Posterior cingulate gyrus (tissue), 11 donors: ENCODE measurements at regions not wholly inside any gene's neighbourhood (a gene's known extent, or its start where the extent isn't known, plus 50 kb on each side); places are given as distances from the start of the nearest gene placed in this dataset.

ENCODE experiments used
- DNase-seq, 10 donors: peaks; one replicate each; pipeline versions ENCODE4 v3.0.0 to v3.0.0-alpha.2; 2020 to 2021; ENCODE audit warnings: mixed read lengths in 3 of 10
- intact Hi-C: fragments of 100-400 bp; cut with DNase I; formaldehyde crosslinking; loops from one replicate; pipeline ENCODE4 v1.15.1; 2023

DNA sequence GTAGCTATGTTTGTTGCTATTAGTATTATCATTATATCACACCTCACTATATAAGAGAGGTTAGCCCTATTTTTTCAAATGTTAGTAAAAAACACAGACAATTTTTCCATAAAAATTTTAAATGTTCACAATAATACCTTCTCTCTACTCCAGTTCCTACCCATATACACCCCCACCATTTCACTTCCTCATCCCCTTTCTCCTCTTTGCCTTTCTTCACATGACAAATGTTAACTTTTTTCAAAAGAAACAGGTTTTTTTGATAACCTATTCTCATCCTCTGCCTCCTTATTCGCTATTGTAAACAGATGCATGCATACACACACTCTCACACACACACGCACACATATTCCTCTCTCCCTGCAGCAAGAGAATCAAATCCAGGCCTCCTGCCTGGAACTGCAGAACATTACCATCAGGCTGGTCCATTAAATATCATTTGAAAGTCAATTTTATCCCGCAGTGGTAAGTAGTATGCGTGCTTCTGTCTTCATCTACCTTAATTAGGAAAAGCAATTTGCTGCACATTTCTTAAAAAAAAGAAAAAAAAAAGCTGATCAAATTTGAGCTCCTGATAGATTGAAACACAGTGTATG lies 55.5 kb downstream of the MID1IP1 start:
- intact Hi-C loops = no loop called here
- no peak for DNase-seq

DNA sequence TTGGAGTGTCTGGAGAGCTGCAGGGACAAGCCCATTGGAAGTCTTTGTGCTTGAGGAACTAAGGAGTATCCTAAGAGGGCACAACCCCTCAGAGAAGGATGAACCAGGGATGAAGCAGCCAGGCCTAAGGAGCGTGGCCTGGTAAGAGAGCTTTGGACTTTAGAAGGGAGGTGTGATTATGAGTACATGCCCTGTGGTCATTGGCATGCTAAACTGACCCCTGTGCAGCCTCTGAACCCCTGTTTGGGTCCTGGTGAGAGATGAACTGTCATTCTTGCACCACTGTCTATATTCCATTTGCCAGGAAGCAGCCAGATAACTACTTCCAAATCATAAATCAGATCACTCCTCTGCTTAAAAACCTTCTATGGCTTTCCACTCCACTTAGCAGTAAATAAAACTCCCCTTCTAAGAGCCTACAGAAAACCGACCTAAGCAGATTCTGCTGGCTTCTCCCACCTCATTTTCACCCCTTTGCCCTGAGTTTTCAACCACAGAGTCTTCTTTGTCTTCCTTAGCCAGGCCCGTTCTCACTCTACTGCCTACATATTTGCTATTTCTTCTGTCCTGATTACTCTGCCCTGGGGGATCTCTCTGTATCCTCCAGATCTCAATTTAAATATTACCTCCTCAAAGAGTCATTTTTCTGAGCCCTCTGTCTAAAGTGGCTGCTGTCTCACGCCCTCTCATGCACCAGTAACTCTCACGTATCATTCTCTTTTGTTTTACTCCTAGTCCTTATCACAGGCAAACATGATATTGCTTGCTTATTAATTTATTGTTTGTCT lies 56.7 kb downstream of the MID1IP1 start:
- DNase-seq = no peak
- intact Hi-C loops = no loop called here

DNA sequence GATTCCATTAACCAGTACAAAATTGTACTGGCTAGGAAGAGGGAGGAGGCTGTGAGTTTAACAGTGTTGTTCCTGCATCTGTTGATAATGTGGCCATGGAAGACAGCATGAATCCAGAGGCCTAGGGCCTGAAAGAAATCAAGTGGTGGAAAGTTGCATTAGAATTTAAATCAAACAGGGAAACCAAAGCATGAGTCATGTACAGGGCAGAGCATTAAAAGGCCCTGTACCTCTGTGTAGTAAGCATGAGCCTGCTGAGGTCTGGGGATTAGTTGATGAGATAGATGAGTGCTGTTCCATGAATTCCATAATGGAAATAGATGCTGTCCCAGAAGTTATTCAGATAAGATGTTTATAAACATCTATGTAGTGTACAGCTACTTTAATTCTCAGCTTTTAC lies 58.3 kb downstream of the MID1IP1 start:
- DNase-seq = no peak
- intact Hi-C loops = no loop called here

DNA sequence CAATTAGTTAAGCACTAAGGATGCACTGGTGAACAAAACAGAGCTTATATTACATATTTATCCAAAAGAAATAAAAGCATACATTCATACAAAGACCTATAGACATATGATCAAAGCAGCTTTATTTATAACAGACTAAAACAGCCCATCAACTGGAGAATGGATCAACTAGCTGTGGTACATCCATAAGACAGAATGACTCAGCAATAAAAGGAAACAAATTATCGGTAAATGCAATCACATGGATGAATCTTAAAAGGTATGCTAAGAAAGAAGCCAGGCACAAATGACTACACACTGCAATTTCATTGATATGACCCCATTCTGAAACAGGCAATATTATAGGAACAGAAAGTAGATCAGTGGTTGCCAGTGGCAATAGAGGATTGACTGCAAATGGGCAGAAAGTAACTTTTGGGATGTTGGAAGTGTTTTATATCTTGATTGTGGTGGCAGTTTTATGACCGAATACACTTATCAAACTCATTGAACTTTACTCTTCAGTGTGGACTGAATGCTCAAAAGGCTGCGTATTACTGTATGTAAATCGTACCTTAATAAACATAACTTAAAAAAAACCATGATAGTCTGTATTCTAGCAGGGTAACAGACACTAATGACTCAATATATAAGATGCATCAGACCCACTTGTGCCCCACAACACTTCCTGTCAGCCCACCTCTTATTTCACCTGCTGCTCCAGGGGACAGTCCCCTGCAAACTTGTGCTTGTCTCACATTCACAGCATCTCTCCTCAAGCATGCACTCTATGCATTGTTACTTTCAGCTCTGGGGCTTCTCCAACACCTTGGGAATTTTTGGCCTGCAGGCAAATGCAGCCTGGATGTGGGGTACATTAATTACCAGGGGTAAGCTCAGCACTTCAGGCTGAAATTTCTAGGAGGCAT lies 59.1 kb downstream of the MID1IP1 start:
- DNase-seq = no peak
- intact Hi-C loops = no loop called here

DNA sequence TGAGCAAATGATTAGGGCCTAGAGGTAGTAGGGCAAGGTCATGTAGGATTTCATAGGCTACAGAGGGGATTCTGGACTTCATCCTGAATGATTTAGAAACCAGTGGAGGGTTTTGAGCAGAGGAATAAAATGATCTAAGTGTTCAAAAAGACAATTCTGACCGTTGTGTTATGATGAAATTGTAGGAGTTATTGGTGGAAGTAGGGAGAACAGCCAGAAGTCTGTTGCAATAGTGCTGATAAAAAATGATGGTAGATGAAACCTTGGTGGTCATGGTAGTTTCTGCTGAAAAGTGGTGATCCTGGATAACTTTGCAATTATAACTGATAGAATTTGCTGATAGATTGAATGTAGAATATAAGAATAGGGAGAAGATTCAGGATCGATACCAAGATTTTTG lies 60.2 kb downstream of the MID1IP1 start:
- no peak for DNase-seq
- intact Hi-C loops = no loop called here

DNA sequence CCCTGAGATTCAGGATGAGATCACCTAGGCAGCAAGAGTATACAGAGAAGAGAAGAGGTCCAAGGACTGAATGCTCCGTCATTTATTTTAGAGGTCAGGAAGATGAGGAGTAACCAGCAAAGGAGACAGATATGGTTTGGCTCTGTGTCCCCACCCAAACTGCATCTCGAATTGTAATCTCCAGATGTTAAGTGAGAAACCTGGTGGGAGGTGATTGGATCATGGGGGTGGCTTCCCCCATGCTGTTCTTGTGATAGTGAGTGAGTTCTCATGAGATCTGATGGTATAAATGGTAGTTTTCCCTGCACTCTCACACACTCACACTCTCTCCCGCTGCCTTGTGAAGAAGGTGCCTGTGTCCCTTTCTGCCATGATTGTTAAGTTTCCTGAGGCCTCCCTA lies 60.8 kb downstream of the MID1IP1 start:
- DNase-seq = no peak
- intact Hi-C loops = no loop called here

DNA sequence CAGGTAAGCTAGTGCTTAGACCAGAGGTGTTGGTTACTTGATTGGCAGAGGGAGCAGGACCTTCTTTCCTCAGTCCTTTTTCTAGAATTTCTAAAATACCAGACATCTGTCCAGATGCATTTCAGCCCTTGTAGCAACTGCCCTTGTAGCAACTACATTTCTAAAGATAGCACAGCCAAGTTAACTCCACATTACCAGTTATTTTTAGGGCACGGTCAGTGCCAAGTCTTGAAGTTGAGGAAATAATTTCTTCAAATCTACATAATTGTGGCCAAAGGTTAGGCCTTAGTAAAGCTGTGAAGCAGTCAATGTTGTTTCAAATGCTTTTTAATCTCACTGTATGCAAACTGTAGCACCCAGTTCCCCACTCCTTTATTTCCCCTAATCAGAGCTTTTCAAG lies 62.9 kb downstream of the MID1IP1 start:
- no peak for DNase-seq
- intact Hi-C loops = no loop called here

DNA sequence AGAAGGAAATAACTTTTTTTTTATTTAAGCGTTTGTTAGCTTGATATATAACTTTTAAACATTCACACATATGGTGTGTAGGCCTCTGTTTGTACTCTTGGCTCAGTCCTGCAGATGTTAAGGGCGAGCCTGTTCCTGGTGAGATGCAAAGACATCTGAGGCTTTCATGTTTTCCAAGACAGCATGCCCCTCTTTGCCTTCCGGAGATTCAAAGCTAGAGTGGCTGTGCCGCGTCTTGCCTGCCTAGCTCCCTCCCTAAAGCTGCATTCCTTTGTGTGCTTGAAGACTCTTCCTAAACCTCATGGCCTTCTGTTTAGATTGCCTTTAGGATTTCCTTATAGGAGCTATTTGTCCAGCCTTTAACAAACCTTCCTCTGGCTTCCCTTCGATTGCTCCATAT lies 67.1 kb downstream of the MID1IP1 start:
- intact Hi-C loops = no loop called here
- no peak for DNase-seq

DNA sequence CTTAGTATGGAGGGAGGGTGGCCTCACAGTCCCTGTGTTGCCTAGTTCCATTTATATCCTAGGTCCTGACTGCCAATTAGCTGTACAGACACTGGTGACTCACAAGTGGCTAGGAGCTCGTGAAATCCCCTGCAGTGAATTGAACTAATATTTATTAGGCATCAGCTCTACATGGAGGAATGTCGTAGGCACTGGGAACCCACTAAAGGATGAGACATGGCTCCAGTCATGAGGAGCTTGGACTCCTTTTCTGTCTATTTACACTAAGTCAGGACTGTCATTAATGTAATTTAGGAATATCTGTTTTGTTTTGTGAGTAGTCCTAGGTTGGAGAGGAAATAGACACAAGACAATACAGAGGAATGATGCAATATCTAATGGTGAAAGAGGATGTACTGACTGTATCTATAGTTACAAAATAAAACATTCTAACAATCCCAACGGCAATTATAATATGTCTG lies 67.7 kb downstream of the MID1IP1 start:
- no peak for DNase-seq
- intact Hi-C loops = no loop called here

DNA sequence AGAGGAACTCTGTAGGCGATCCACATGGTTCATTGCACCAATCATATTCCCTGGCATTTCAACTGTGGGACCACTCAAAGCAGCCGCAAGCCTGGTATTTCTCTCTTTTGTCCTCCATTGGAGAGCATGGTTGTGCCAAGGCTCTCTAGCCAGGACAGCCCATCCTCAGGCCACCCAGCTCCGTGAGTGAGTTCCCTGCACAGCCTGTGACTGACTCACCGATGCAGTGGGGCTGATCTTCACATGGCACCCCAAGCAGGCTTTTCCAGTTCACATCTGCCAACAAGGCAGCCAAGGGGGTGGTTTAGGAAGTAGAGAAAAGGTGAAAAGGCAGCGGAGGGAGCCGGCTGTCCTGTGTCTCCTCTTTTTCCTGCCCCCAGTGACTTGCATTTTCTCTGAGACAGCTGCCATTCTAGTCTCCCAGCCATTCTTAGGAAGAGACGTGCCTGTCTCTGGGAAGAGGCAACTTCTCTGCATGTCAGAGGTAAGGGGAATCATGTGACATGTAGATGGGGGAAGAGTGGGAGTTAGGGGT lies 69.2 kb downstream of the MID1IP1 start:
- intact Hi-C loops = no loop called here
- DNase-seq = no peak

DNA sequence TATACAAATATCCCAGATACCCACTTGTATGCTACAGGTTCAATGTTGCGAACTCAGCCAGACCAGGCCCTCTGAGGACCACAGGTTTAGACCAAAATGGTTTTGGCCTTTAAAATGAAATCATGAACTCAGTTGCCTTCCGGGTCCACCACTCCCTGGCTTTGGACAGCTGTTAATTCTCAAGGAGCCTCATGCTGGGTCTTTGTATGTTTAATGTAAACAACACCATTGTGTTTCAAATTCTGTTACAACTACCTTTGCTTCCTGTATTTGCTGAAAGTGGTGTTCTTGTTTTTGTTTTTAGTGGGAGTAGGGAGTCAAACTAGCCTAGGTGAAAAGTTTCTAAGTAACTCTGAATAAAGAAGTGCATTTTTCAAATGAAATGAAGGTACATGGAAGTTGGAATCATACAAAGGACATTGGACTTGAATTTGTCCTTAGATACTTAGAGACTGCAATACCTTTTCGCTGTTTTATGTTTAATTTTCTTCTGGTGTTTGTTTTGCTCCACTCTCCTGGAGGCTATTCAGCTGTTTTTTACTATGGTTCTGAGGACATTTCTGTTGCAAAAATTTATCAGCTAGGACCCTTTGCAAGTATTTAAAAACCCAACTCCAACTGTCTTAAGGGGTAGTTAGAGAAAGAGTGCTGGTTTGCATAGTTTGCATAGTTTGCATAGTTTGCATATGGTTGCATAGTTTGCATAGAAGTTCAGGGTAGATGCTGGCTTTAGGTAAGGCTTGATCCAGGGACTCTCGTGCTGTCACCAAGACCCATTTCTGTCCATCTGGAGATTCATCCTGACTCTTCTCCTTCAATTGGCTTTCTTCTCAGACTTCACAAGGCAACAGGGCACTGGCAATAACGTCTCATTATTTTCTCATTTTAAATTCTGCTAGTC lies 70.1 kb downstream of the MID1IP1 start:
- no peak for DNase-seq
- intact Hi-C loops = no loop called here

DNA sequence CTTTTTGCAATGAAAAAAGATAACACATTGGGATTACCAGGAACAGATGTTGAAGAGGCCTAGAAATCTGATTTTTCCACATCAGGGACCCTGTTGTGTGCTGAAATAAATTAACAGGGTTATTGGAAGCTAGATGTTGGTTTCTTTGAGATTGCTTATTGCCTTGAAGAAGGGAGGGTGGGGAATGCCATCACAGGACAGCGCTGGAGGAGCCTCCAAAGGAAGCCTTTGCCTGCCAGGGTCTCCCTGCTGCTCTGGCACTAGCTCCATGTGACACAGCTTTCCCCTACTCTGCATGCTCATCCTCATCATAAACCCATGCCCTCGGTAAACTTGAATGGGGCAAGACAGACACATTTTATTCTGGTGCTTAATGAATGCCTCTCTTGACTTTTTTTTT lies 76.1 kb downstream of the MID1IP1 start:
- intact Hi-C loops = no loop called here
- DNase-seq = no peak

DNA sequence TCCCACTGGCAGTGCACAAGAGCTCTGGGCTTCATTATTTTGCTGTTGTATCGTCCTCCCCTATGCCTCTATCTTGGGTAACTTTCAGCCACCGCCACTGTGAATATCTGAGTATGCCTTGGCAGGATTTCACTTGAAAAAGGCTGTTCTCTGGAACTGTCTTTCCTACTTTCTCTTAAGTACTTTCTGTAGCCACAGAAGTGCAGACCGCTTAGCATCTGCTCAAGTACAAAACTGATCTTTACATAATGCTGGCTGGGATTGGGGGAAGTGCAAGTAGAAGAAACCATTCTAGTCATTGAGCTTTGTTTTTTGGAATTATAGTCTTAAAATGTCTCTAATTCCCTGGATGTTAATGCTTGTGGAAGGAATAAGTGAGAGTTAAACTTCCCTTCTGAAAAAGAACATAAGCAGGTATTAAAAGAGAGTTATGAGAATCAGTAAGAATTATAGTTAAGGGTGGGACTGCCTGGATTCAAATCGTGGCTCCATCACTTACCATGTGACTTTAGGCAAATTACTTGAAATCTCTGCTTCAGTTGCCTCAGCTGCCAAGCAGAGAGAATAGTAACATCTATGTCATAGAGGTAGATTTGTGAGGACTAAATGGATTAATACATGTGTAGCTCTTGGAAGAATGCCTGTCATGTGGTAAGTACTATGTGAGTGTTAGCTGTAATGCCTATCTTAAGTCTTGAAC lies 77.5 kb downstream of the MID1IP1 start:
- intact Hi-C loops = no loop called here
- no peak for DNase-seq

DNA sequence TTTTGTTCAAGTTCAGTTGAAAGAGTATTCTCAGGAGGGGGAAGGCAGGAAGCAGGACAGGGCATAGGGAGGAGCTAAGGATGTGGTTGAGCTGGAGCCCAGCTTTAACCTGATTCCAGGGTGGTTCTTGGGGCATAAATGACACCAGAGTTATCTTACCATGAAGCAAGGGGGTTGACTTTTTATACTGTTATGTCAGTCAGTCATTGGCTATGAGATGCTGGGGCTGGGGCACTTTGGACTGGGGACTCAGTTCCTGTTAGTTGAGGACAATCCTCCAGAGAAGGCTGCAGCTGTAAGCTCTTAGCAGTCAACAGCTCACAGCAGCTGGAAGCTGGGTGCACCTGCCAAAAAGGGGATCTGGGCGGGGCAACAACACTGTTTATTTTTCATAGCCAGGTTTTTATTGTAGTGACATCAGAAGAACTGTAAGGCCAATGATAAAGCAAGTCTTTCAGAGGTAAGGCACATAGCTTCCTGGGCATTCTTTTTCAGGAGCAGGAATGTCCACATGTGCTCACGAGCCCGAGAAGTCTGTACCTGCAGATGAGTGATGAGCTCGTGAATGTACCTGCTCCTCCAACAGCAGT lies 78.5 kb downstream of the MID1IP1 start:
- DNase-seq = no peak
- intact Hi-C loops = no loop called here

DNA sequence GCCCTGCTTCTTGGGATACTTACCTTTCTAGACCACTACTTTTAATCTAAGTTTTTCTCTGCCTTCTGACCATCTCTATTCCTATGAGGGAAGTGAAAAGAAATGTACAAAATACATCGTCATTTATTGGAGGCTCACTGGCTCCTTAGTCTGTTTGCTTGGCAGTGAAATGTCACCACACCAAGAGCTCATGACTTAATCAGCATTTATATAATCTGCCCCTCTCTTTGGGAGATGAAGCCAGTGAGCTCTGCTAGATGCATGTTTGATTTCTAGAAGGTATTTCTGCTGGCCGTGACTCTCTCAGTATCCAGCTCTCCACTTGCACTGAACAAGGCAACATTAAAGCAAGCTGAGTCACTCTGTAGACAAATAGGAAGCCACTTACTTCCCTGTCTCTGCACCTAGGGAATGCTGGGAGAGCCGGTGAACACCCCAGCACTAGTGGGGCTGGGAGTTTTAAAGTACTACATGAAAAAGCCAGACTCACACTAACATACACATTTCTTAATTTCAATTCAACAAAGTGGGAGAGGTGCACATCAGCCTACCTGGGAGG lies 79.1 kb downstream of the MID1IP1 start:
- intact Hi-C loops = no loop called here
- DNase-seq = no peak

DNA sequence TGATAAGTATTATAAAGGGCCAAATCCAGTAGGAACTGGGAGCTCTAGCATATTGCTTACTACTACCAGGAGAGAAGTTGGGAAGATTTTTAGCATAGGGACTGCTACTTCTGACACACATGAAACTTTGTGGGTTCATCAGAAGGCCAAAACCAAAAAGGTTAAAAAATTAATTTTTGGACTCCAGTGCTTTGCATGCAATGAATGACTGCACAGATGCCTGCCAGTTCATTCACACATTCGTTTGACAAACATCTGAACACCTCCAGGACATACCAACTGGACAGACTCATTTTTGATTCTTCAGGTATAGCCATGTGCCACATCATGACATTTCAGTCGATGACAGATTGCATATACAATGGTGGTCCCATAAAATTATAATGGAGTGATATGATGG lies 79.8 kb downstream of the MID1IP1 start:
- intact Hi-C loops = no loop called here
- DNase-seq = no peak

DNA sequence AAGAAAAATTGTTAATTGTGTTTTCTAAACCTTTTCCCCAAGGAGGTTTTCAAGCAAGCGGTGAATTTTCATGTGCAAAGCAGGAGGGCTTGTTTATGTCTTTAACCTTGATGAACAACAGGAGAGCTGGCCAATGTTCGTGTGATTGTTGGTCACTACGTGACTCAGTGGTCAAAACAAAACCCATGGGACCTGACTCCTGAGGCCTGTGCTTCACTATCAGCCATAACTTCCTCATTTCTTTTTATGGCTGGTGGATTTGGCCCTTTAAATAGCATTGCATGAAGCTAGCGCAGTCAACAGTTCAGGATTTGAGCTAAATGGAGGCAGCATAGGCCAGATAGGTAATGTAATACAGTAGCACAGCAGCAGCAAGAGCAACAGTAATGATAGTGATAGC lies 80.5 kb downstream of the MID1IP1 start:
- no peak for DNase-seq
- intact Hi-C loops = no loop called here

DNA sequence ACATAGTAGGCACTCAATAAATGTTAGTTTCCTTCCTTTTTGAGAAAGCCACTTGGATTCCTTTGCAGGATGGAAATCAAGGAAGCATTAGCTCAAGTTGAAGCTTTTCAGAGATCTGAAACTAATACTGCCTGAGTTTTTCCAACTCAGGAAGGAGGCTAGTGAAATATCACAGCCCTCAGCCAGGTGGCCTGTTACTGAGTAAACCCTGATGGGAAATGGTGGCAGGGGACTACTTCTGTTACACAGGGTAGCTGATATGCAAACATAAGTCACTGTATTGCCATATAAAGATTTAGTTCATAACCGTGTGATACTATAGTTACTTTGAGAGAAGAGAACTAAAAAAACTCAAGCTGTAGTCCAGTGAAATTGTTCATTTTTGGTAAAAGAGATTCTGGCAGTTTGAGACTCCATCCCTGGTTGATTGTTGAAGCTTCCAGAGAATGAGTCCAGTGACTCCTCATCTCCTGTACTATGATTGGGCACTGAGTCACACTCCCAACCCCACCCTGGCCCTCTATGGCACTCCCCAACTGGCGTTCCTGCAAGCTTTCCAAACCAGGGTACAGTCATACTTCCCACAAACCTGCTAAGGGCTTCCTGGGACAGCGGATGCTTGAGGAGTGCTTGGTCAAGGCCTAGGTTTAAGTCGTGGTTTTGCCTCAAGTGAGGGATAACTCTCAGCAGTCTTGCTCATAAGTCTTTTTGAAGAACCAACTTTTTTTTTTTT lies 81.8 kb downstream of the MID1IP1 start:
- DNase-seq = no peak
- intact Hi-C loops = no loop called here
